Right lobe of liver (tissue), 6 donors: ENCODE measurements at regions not wholly inside any gene's neighbourhood (a gene's known extent, or its start where the extent isn't known, plus 50 kb on each side); places are given as distances from the start of the nearest gene placed in this dataset.
A peak's percentile ranks its signal among the peaks of the same experiment; 100 is the strongest.
"Not testable (repeated sequence)": the region's sequence is repeated elsewhere in the genome, so short reads cannot be mapped to it uniquely, and the experiment has no call there.

ENCODE experiments used
- ATAC-seq, 4 donors: fragments of 200-7000 bp; cut with Tn5 transposase; one replicate each; pipeline ENCODE4 v1.9.1; 2020; ENCODE audit warnings: mild to moderate bottlenecking in 4 of 4, moderate library complexity in 4 of 4
- DNase-seq, 3 donors: peaks; one replicate each; pipeline ENCODE4 v3.0.0-alpha.2; 2020
- H3K27ac ChIP-seq, 3 donors: fragments of 200-600 bp; one replicate each; pipeline ENCODE4 v1.8.0; 2022
- H3K27me3 ChIP-seq, 2 donors: fragments of 200-600 bp; one replicate each; pipeline ENCODE4 v1.8.0; 2022
- H3K36me3 ChIP-seq, 4 donors: fragments of 200-600 bp; sonication (generic) in 1 of 4; one replicate each; pipeline versions ENCODE4 v1.5.1 to v1.8.0; 2017 to 2022; ENCODE audit warnings: control low read depth in 1 of 4
- H3K4me1 ChIP-seq, 4 donors: fragments of 200-600 bp; sonication (generic) in 1 of 4; one replicate each; pipeline versions ENCODE4 v1.5.1 to v1.8.0; 2017 to 2022; ENCODE audit warnings: control low read depth in 1 of 4
- H3K4me3 ChIP-seq, 3 donors: fragments of 200-600 bp; one replicate each; pipeline ENCODE4 v1.8.0; 2022
- H3K9me3 ChIP-seq, 4 donors: fragments of 200-600 bp; sonication (generic) in 1 of 4; one replicate each; pipeline versions ENCODE4 v1.5.1 to v1.8.0; 2017 to 2022; ENCODE audit warnings: control low read depth in 1 of 4
- POLR2A ChIP-seq: fragments of 450-650 bp; IDR thresholded peaks from one replicate; pipeline ENCODE4 v1.6.1; 2017; ENCODE audit warnings: antibody characterized with exemption, mild to moderate bottlenecking
- WGBS: methylation state at CpG from one replicate; pipeline ENCODE4 v1.1.6; 2018; ENCODE audit warnings: low coverage, low lambda C conversion rate; ENCODE audit not compliant: insufficient coverage; ENCODE audit errors: missing lambda C conversion rate; 5-methylcytosine and 5-hydroxymethylcytosine counted together
- intact Hi-C, 2 donors: fragments of 100-400 bp; cut with DNase I; formaldehyde crosslinking; loops; one replicate each; pipeline versions ENCODE4 v1.11.2 to v1.14.1; 2022
- TF ChIP-seq, protein P1 (sequence below), 4 donors: fragments of 200-600 bp in 3 of 4; fragments of 450-650 bp in 1 of 4; IDR thresholded peaks; one replicate each; pipeline versions ENCODE4 v1.5.1 to v1.8.0; 2016 to 2022; ENCODE audit warnings: antibody characterized with exemption in 4 of 4, mild to moderate bottlenecking in 2 of 4
- donor health status: DM: no; HTN: yes; CAD: no.
- donor health status: DM: no; HTN: no; CAD: no.
- donor health status: DM: no; HTN: no; CAD: no.
- donor health status: DM: no; HTN: yes; CAD: no.
- donor health status: DM: no; HTN: yes; CAD: no.

DNA sequence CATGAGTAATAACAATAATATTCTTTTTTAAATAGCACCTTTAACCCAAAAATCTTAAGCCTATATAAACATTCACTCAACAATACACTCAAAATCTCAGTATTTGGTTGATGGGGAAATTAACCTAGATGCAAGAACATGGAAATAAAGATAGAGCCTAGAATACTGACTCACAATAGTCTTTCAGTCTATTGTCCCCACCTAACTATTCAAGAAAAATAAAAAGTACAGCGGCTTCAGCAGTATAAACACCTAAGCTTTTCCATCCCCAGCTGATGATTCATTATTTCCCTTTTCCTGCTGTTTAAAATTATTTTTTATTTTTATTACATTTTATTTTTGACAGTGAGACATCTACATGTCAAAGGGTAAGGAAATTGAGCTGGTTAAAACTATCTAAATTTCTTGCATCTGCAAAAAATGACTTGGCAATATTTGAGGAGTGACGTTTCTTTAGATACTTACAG lies 201.4 kb downstream of the FZD1 start:
- WGBS: 48% methylated on average over 2 of the region's 2 CpGs
- ATAC-seq (peak in 1 of 4 donors; percentile 16), DNase-seq (no peak)
- TF ChIP-seq, protein P1, sequence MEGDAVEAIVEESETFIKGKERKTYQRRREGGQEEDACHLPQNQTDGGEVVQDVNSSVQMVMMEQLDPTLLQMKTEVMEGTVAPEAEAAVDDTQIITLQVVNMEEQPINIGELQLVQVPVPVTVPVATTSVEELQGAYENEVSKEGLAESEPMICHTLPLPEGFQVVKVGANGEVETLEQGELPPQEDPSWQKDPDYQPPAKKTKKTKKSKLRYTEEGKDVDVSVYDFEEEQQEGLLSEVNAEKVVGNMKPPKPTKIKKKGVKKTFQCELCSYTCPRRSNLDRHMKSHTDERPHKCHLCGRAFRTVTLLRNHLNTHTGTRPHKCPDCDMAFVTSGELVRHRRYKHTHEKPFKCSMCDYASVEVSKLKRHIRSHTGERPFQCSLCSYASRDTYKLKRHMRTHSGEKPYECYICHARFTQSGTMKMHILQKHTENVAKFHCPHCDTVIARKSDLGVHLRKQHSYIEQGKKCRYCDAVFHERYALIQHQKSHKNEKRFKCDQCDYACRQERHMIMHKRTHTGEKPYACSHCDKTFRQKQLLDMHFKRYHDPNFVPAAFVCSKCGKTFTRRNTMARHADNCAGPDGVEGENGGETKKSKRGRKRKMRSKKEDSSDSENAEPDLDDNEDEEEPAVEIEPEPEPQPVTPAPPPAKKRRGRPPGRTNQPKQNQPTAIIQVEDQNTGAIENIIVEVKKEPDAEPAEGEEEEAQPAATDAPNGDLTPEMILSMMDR (IDR thresholded peaks at IDR 0.05): no peak
- TF ChIP-seq POLR2A: no peak
- Histone ChIP-seq H3K4me3 (no peak overlapping the region), H3K9me3 (no peaks in the 10 kb centered on the region), H3K27ac (no peak overlapping the region), H3K27me3 (no peaks in the 10 kb centered on the region), H3K36me3 (no peaks in the 10 kb centered on the region), H3K4me1 (no peaks in the 10 kb centered on the region)
- intact Hi-C loops: no loop called here

DNA sequence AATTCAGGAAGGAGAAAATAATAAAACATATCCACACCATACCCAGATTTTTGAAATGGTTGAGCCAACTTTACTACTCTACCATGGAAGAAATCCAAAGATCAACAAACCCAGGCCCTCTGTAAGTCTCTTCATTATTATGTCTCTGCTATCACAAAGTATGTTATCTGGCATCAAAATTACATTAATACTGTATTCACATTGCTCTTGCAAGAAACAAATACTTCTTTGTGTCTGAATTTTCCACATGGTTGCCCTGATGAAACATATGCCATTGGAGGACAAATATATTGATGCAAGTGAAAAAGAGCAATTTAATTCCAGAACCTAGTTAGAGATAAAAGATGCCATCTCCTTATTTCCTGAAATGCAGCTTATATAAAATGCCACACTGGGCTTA lies 204.0 kb downstream of the FZD1 start:
- Histone ChIP-seq H3K27ac (no peak overlapping the region), H3K36me3 (no peaks in the 10 kb centered on the region), H3K4me3 (no peak overlapping the region), H3K4me1 (no peaks in the 10 kb centered on the region), H3K9me3 (no peaks in the 10 kb centered on the region), H3K27me3 (no peaks in the 10 kb centered on the region)
- intact Hi-C loops: no loop called here
- DNase-seq (no peak), ATAC-seq (no peak)
- no peak for TF ChIP-seq POLR2A
- TF ChIP-seq, protein P1 (IDR thresholded peaks at IDR 0.05): no peak

DNA sequence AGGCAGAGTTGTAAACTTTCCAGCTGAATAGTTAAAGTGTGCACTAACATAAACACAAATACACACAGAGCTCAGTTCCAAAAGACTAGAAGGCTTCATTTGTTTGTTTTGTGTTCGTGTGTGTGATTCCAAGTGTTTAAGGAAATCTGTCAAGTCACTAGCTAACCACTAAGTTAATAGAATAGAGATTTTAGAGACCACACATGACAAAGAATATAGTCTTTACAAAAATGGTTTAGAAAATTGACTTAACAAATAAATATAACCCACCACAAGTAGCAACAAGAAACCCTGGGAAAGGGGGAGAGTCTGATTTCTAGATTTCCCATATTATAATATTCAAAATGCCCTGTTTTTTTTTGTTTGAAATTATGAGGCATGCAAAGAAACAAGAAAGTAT lies 209.4 kb downstream of the FZD1 start:
- TF ChIP-seq POLR2A: no peak
- TF ChIP-seq, protein P1 (IDR thresholded peaks at IDR 0.05): no peak
- intact Hi-C loops: no loop called here
- Histone ChIP-seq H3K9me3 (no peaks in the 10 kb centered on the region), H3K27ac (no peak overlapping the region), H3K4me3 (no peak overlapping the region), H3K36me3 (no peaks in the 10 kb centered on the region), H3K27me3 (no peaks in the 10 kb centered on the region), H3K4me1 (no peaks in the 10 kb centered on the region)
- DNase-seq (no peak), ATAC-seq (no peak)
- WGBS: 27% methylated on average over 1 of the region's 1 CpG

DNA sequence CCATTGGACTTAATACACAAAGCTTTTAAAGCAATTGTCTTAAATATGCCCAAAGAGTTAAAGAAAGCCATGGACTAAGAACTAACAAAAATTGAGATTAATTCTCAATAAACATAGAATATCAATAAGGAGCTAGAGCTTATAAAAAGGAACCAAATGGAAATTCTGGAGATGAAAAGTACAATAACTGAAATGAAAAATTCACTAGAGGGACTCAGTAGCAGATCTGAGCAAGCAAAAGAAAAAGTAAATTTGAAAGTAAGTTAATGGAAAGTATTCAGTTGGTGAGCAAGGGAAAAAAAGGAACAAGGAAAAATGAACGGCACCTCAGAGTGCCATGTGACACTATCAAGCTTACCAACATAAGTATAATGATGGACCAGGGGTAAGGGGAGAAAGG lies 209.8 kb downstream of the FZD1 start:
- TF ChIP-seq POLR2A: no peak
- TF ChIP-seq, protein P1 (IDR thresholded peaks at IDR 0.05): no peak
- intact Hi-C loops: no loop called here
- DNase-seq (no peak), ATAC-seq (no peak)
- no peak overlapping the region for H3K27ac ChIP-seq
- H3K27me3 ChIP-seq: no peaks in the 10 kb centered on the region
- H3K9me3 ChIP-seq: no peaks in the 10 kb centered on the region
- 60% methylated on average over 1 of the region's 1 CpG for WGBS
- no peaks in the 10 kb centered on the region for H3K4me1 ChIP-seq
- no peak overlapping the region for H3K4me3 ChIP-seq
- H3K36me3 ChIP-seq: no peaks in the 10 kb centered on the region

DNA sequence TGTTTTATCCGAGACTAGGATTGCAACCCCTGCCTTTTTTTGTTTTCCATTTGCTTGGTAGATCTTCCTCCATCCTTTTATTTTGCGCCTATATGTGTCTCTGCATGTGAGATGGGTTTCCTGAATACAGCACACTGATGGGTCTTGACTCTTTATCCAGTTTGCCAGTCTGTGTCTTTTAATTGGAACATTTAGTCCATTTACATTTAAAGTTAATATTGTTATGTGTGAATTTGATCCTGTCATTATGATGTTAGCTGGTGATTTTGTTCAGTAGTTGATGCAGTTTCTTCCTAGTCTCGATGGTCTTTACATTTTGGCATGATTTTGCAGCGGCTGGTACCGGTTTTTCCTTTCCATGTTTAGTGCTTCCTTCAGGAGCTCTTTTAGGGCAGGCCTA lies 216.2 kb downstream of the FZD1 start:
- H3K4me3 ChIP-seq, DNase-seq, H3K9me3 ChIP-seq, H3K4me1 ChIP-seq, H3K27me3 ChIP-seq, H3K36me3 ChIP-seq, H3K27ac ChIP-seq, intact Hi-C loops, ATAC-seq: not testable (repeated sequence)
- 35% methylated on average over 4 of the region's 5 CpGs for WGBS
